Osteocyte (in vitro differentiated cells): ENCODE measurements at regions not wholly inside any gene's neighbourhood (a gene's known extent, or its start where the extent isn't known, plus 50 kb on each side); places are given as distances from the start of the nearest gene placed in this dataset.

Experiments
- DNase-seq: peaks from one replicate; pipeline ENCODE4 v3.0.0; 2021; ENCODE audit warnings: mixed read lengths; ENCODE audit not compliant: unreplicated experiment; ENCODE audit errors: extremely low spot score
- H3K27ac Mint-ChIP-seq: one replicate; pipeline ENCODE4 v1.8.0; 2021; ENCODE audit warnings: mild to moderate bottlenecking, mixed read lengths; ENCODE audit not compliant: unreplicated experiment
- H3K27me3 Mint-ChIP-seq: one replicate; pipeline ENCODE4 v1.8.0; 2021; ENCODE audit warnings: mixed read lengths; ENCODE audit not compliant: unreplicated experiment
- H3K36me3 Mint-ChIP-seq: one replicate; pipeline ENCODE4 v1.8.0; 2021; ENCODE audit warnings: mixed read lengths; ENCODE audit not compliant: unreplicated experiment
- H3K4me1 Mint-ChIP-seq: one replicate; pipeline ENCODE4 v1.8.0; 2021; ENCODE audit warnings: mixed read lengths; ENCODE audit not compliant: unreplicated experiment
- H3K4me3 Mint-ChIP-seq: one replicate; pipeline ENCODE4 v1.8.0; 2021; ENCODE audit warnings: mild to moderate bottlenecking, moderate library complexity, mixed read lengths; ENCODE audit not compliant: unreplicated experiment
- H3K9me3 Mint-ChIP-seq: one replicate; pipeline ENCODE4 v1.8.0; 2021; ENCODE audit warnings: mixed read lengths; ENCODE audit not compliant: unreplicated experiment
- TF ChIP-seq, protein P1 (sequence below): fragments of 200-600 bp; sonication (generic); IDR thresholded peaks from 2 replicates; pipeline ENCODE4 v1.5.0; 2021; ENCODE audit warnings: antibody characterized with exemption, mild to moderate bottlenecking, moderate library complexity

DNA sequence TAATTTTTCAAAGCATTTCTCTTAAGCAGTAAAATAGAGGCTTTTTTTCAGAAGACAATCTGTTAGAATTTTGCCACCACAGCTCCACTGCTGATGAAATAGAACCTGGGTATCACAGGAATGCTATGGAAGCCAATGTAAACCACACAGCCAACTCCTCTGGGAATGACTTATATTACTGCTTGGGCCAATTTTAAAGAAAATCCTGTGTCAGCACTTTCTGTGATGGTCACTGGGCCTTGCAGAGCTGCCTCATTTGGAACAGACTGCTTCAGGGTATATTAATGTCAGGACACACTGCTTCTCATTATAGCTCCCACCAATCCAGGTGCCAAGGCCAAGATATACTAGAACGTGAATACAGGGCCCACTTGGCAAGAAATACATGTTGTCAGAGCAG, 144.1 kb upstream of the ACTBL2 start:
- Mint-ChIP-seq H3K27me3 (peaks cover 14% of the 10 kb centered on the region), H3K27ac (no peak overlapping the region), H3K4me3 (no peak overlapping the region), H3K4me1 (peaks cover 9% of the 10 kb centered on the region), H3K36me3 (no peaks in the 10 kb centered on the region), H3K9me3 (no peaks in the 10 kb centered on the region)
- no peak for DNase-seq
- TF ChIP-seq, protein P1, sequence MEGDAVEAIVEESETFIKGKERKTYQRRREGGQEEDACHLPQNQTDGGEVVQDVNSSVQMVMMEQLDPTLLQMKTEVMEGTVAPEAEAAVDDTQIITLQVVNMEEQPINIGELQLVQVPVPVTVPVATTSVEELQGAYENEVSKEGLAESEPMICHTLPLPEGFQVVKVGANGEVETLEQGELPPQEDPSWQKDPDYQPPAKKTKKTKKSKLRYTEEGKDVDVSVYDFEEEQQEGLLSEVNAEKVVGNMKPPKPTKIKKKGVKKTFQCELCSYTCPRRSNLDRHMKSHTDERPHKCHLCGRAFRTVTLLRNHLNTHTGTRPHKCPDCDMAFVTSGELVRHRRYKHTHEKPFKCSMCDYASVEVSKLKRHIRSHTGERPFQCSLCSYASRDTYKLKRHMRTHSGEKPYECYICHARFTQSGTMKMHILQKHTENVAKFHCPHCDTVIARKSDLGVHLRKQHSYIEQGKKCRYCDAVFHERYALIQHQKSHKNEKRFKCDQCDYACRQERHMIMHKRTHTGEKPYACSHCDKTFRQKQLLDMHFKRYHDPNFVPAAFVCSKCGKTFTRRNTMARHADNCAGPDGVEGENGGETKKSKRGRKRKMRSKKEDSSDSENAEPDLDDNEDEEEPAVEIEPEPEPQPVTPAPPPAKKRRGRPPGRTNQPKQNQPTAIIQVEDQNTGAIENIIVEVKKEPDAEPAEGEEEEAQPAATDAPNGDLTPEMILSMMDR: no peak

DNA sequence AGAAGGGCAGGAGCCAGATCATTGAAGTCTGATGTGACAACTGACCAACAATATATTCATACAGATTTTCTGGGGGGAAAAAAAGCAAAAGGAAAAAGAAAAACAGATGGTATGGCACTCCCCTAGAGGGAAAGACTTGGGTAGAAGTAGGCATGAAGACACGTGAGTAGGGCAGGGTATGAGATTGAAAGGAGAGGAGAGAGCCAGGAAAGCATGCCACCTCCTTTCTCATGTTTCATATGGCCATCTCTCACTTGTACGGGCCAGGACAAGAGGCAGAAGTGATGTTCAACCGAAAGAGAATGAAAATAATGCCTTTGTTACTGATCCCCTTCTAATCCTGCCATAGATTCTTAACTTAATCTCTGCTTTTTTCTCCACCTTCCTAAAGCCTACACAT, 139.0 kb upstream of the ACTBL2 start:
- peaks cover 2% of the 10 kb centered on the region for H3K36me3 Mint-ChIP-seq
- no peak overlapping the region for H3K4me3 Mint-ChIP-seq
- no peak overlapping the region for H3K27ac Mint-ChIP-seq
- peaks cover 17% of the 10 kb centered on the region for H3K27me3 Mint-ChIP-seq
- TF ChIP-seq, protein P1: no peak
- no peaks in the 10 kb centered on the region for H3K9me3 Mint-ChIP-seq
- H3K4me1 Mint-ChIP-seq: peaks cover 6% of the 10 kb centered on the region
- no peak for DNase-seq

DNA sequence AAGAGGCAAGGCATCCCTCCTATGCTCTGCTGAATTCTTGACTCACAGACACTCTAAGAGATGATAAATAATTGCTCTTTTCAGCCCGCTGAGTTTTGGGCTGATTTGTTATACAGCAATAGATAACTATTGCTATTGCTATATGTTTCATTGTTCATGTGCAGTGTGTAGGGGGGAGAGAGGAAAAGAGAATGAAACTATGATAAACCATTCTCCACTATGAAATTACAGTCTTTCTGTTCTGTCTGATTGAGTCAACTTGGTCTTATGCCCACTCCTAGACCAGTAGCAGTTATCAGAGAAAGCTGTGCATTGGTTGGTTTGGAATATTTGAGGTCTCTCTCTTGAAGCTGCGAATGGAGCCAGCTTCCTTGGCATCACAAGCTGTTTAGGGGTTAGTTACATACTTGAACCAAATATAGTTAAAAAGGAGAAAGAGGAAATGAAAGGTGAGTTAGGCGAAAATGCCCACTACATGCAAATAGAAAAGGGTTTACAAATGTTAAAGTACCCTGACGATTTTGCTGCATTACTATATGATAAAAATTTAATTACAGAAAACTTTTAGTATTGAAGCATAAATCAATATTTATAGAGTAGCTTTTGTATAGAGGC, 136.3 kb upstream of the ACTBL2 start:
- no peaks in the 10 kb centered on the region for H3K4me1 Mint-ChIP-seq
- no peak overlapping the region for H3K4me3 Mint-ChIP-seq
- no peak overlapping the region for H3K27ac Mint-ChIP-seq
- no peaks in the 10 kb centered on the region for H3K9me3 Mint-ChIP-seq
- peaks cover 25% of the 10 kb centered on the region for H3K27me3 Mint-ChIP-seq
- TF ChIP-seq, protein P1: no peak
- peaks cover 2% of the 10 kb centered on the region for H3K36me3 Mint-ChIP-seq
- no peak for DNase-seq

DNA sequence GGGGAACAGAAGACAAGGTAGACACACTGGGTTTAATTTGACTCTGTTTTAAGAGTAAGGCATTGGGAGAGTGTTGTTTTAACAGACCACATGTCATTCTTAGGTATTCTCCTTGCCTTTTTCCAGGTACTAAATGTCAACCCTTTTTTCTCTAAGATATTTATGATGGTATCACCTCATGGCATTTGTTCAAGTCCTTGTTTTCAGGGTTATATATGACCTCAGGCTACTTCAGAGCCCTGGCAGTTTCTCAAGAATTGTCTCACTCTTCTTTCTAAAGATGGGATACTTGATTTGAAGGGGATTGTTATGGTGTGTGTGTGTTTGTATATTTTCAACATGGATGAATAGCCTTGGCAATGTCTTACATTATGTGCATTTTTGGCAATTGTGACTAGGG, 131.1 kb upstream of the ACTBL2 start:
- Mint-ChIP-seq H3K27me3 (peaks cover 32% of the 10 kb centered on the region), H3K36me3 (no peaks in the 10 kb centered on the region), H3K9me3 (peaks cover 2% of the 10 kb centered on the region), H3K27ac (no peak overlapping the region), H3K4me3 (no peak overlapping the region), H3K4me1 (no peaks in the 10 kb centered on the region)
- TF ChIP-seq, protein P1: no peak
- no peak for DNase-seq

DNA sequence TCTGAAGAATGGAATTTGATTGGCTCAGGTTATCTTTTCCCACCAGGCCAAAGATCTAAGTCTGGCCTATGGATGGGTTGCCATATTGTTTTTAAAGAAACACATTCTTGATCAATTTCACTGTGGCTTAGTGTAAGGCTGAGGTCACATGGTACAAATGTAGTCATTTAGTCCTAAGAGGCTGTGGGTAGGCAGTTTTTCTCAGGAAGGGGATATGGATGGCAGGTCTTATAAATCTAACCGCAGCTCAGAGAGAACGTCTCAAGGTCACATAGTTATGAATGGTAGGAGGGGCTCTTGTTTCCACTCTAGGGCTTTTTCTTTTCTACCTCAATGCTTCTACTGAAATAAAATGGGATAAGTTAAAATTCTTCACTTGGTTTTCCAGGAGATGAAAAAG, 128.6 kb upstream of the ACTBL2 start:
- H3K27me3 Mint-ChIP-seq: peaks cover 36% of the 10 kb centered on the region
- no peaks in the 10 kb centered on the region for H3K4me1 Mint-ChIP-seq
- no peak overlapping the region for H3K4me3 Mint-ChIP-seq
- H3K9me3 Mint-ChIP-seq: peaks cover 12% of the 10 kb centered on the region
- peaks cover 4% of the 10 kb centered on the region for H3K36me3 Mint-ChIP-seq
- DNase-seq: no peak
- TF ChIP-seq, protein P1: no peak
- no peak overlapping the region for H3K27ac Mint-ChIP-seq
